Neural cell (in vitro differentiated cells): ENCODE measurements at regions not wholly inside any gene's neighbourhood (a gene's known extent, or its start where the extent isn't known, plus 50 kb on each side); places are given as distances from the start of the nearest gene placed in this dataset.
A peak's percentile ranks its signal among the peaks of the same experiment; 100 is the strongest.

Experiments used
- H2AFZ ChIP-seq: fragments of 200-600, 300-800 bp; sonication (generic), shearing (Covaris generic); 2 replicates; pipeline ENCODE4 v1.6.0; 2014; ENCODE audit warnings: low read depth, mild to moderate bottlenecking, antibody characterized with exemption, low read length, moderate library complexity
- H3F3A ChIP-seq: fragments of 200-600 bp; shearing (Covaris generic); 2 replicates; pipeline ENCODE4 v1.6.1; 2016; ENCODE audit warnings: mild to moderate bottlenecking, moderate library complexity, mixed read lengths, antibody characterized with exemption, low read length; ENCODE audit not compliant: insufficient read depth, poor library complexity, severe bottlenecking
- H3K27ac ChIP-seq: fragments of 200-600, 300-800 bp; sonication (generic), shearing (Covaris generic); 2 replicates; pipeline ENCODE4 v1.5.1; 2014; ENCODE audit warnings: mild to moderate bottlenecking, low read length, moderate library complexity
- H3K27me3 ChIP-seq: fragments of 300-800, 200-600 bp; sonication (generic), shearing (Covaris generic); 2 replicates; pipeline ENCODE4 v1.6.0; 2014; ENCODE audit warnings: mild to moderate bottlenecking, low read depth, low read length, moderate library complexity; ENCODE audit not compliant: insufficient read depth
- H3K36me3 ChIP-seq: fragments of 300-800, 200-600 bp; sonication (generic), shearing (Covaris generic); 2 replicates; pipeline ENCODE4 v1.5.1; 2014; ENCODE audit warnings: mild to moderate bottlenecking, antibody characterized with exemption, low read length, moderate library complexity; ENCODE audit not compliant: insufficient read depth
- H3K4me2 ChIP-seq: fragments of 300-800, 200-600 bp; sonication (generic), shearing (Covaris generic); 2 replicates; pipeline ENCODE4 v1.6.0; 2014; ENCODE audit warnings: mild to moderate bottlenecking, low read length
- H3K4me3 ChIP-seq: fragments of 300-800, 200-600 bp; sonication (generic), shearing (Covaris generic); 2 replicates; pipeline ENCODE4 v1.5.1; 2014; ENCODE audit warnings: mild to moderate bottlenecking, low read length, moderate library complexity
- H3K79me2 ChIP-seq: fragments of 200-600 bp; shearing (Covaris generic); replicated peaks from 2 replicates; pipeline ENCODE4 v1.6.0; 2014; ENCODE audit warnings: mild to moderate bottlenecking, low read length, moderate library complexity; ENCODE audit not compliant: insufficient read depth
- H3K9ac ChIP-seq: fragments of 300-800, 200-600 bp; sonication (generic), shearing (Covaris generic); 2 replicates; pipeline ENCODE4 v1.6.1; 2016; ENCODE audit warnings: mild to moderate bottlenecking, low read length, mixed read lengths
- H3K9me2 ChIP-seq: fragments of 200-600 bp; shearing (Covaris generic); 2 replicates; pipeline ENCODE4 v1.6.1; 2016; ENCODE audit warnings: mild to moderate bottlenecking, low read length, mixed read lengths; ENCODE audit not compliant: insufficient read depth
- H3K9me3 ChIP-seq: fragments of 200-600, 300-800 bp; sonication (generic), shearing (Covaris generic); 2 replicates; pipeline ENCODE4 v1.6.1; 2016; ENCODE audit warnings: mild to moderate bottlenecking, mixed run types, low read length, moderate library complexity, mixed read lengths
- H4K20me1 ChIP-seq: fragments of 200-600 bp; shearing (Covaris generic); 2 replicates; pipeline ENCODE4 v1.6.1; 2016; ENCODE audit warnings: mild to moderate bottlenecking, mixed run types; ENCODE audit not compliant: insufficient read depth
- EP300 ChIP-seq: fragments of 450-650 bp; conservative IDR thresholded peaks from 2 replicates; pipeline ENCODE4 v1.6.1; 2014; ENCODE audit warnings: antibody characterized with exemption, mild to moderate bottlenecking, moderate library complexity; ENCODE audit not compliant: poor library complexity, severe bottlenecking
- EZH2 ChIP-seq: fragments of 200-600, 300-800 bp; shearing (Covaris generic), sonication (generic); IDR thresholded peaks from 2 replicates; pipeline ENCODE4 v1.6.1; 2014; ENCODE audit warnings: antibody characterized with exemption, low read length, borderline replicate concordance, mild to moderate bottlenecking; ENCODE audit not compliant: insufficient read depth, poor library complexity, severe bottlenecking
- MXI1 ChIP-seq: fragments of 450-650 bp; conservative IDR thresholded peaks from 2 replicates; pipeline ENCODE4 v1.6.1; 2014; ENCODE audit warnings: antibody characterized with exemption, mild to moderate bottlenecking; ENCODE audit not compliant: poor library complexity, severe bottlenecking
- POLR2AphosphoS5 ChIP-seq: IDR thresholded peaks from 2 replicates; pipeline ENCODE4 v1.6.1; 2012
- RAD21 ChIP-seq: fragments of 450-650 bp; conservative IDR thresholded peaks from 2 replicates; pipeline ENCODE4 v1.6.1; 2014; ENCODE audit warnings: antibody characterized with exemption, mild to moderate bottlenecking, moderate library complexity
- SMC3 ChIP-seq: fragments of 450-650 bp; conservative IDR thresholded peaks from 2 replicates; pipeline ENCODE4 v1.6.1; 2014; ENCODE audit warnings: antibody characterized with exemption, mild to moderate bottlenecking, moderate library complexity; ENCODE audit not compliant: poor library complexity
- TAF1 ChIP-seq: IDR thresholded peaks from 2 replicates; pipeline ENCODE4 v1.6.1; 2012; ENCODE audit warnings: low read depth
- TF ChIP-seq, protein P1 (sequence below): fragments of 450-650 bp; IDR thresholded peaks from 2 replicates; pipeline ENCODE4 v1.5.1; 2014; ENCODE audit warnings: antibody characterized with exemption, mild to moderate bottlenecking, moderate library complexity; ENCODE audit not compliant: poor library complexity, severe bottlenecking
- TF ChIP-seq, protein P2 (sequence below): IDR thresholded peaks from 2 replicates; pipeline ENCODE4 v1.6.1; 2012; ENCODE audit warnings: borderline replicate concordance

DNA sequence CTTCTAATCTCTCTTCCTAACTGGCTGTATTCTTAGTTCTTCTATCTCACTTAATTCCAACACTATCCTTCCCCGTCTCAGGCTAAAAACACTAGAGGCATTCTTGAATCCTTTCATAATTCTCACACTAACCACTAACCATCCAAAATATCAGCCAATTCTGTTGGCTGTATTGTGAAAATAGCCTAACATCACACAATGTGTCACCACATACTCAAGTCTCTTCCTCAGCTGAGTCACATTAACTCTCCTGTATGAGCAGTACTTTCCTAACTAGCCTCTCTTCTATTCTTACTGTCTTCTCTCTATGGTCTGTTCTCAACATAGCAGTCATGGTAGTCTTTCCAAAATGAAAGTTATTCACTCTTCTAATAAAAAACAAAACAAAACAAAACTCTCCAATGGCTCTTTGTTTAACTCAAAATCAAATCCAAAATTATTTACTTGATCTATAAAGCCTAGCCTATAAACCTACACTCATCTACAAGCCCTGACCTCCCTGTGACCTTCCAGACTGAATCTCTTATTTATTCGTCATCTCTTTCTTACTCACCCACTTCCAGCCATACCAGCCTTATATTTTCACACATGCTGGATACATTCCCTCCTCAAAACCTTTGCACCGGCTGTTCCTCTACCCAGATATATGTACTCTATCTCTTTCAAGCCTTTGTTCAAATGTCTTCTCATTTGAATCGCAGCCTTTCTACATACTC, 445.9 kb downstream of the TLL1 start:
- Histone ChIP-seq H3K79me2 (no peaks in the 10 kb centered on the region), H2AFZ (no peak overlapping the region), H3K9me3 (no peaks in the 10 kb centered on the region), H3K27ac (no peak overlapping the region), H3K27me3 (peaks cover 3% of the 10 kb centered on the region), H3K9ac (no peak overlapping the region), H3F3A (no peaks in the 10 kb centered on the region), H3K9me2 (no peaks in the 10 kb centered on the region), H3K4me3 (no peak overlapping the region), H3K4me2 (no peak overlapping the region), H3K36me3 (no peaks in the 10 kb centered on the region), H4K20me1 (no peaks in the 10 kb centered on the region)
- TF ChIP-seq POLR2AphosphoS5 (no peak), TAF1 (no peak), EZH2 (no peak), RAD21 (no peak), EP300 (no peak), MXI1 (no peak), SMC3 (no peak)
- TF ChIP-seq, protein P1, sequence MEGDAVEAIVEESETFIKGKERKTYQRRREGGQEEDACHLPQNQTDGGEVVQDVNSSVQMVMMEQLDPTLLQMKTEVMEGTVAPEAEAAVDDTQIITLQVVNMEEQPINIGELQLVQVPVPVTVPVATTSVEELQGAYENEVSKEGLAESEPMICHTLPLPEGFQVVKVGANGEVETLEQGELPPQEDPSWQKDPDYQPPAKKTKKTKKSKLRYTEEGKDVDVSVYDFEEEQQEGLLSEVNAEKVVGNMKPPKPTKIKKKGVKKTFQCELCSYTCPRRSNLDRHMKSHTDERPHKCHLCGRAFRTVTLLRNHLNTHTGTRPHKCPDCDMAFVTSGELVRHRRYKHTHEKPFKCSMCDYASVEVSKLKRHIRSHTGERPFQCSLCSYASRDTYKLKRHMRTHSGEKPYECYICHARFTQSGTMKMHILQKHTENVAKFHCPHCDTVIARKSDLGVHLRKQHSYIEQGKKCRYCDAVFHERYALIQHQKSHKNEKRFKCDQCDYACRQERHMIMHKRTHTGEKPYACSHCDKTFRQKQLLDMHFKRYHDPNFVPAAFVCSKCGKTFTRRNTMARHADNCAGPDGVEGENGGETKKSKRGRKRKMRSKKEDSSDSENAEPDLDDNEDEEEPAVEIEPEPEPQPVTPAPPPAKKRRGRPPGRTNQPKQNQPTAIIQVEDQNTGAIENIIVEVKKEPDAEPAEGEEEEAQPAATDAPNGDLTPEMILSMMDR = no peak
- TF ChIP-seq, protein P2, sequence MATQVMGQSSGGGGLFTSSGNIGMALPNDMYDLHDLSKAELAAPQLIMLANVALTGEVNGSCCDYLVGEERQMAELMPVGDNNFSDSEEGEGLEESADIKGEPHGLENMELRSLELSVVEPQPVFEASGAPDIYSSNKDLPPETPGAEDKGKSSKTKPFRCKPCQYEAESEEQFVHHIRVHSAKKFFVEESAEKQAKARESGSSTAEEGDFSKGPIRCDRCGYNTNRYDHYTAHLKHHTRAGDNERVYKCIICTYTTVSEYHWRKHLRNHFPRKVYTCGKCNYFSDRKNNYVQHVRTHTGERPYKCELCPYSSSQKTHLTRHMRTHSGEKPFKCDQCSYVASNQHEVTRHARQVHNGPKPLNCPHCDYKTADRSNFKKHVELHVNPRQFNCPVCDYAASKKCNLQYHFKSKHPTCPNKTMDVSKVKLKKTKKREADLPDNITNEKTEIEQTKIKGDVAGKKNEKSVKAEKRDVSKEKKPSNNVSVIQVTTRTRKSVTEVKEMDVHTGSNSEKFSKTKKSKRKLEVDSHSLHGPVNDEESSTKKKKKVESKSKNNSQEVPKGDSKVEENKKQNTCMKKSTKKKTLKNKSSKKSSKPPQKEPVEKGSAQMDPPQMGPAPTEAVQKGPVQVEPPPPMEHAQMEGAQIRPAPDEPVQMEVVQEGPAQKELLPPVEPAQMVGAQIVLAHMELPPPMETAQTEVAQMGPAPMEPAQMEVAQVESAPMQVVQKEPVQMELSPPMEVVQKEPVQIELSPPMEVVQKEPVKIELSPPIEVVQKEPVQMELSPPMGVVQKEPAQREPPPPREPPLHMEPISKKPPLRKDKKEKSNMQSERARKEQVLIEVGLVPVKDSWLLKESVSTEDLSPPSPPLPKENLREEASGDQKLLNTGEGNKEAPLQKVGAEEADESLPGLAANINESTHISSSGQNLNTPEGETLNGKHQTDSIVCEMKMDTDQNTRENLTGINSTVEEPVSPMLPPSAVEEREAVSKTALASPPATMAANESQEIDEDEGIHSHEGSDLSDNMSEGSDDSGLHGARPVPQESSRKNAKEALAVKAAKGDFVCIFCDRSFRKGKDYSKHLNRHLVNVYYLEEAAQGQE = no peak

DNA sequence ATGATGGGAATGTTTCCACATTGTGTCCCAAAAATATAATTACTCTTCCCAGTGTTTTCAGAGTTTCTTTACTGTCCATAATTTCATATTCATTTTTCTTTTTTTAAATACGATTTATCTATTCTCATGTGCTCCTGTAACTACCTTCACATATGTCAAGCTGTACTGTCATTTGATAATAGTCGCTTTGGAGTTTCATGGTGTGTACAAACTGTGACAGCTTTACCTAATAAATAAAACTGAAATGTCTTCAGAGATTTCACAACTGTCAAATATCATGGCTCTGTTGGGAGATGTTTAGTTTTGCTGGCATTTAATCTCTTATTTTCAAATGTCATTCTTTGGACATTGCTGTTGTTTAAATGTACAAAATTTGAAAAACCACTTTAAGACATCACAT, 450.2 kb downstream of the TLL1 start:
- H3K27ac ChIP-seq = no peak overlapping the region
- H3K9ac ChIP-seq = no peak overlapping the region
- H3K9me2 ChIP-seq = no peaks in the 10 kb centered on the region
- no peak overlapping the region for H3K4me3 ChIP-seq
- peaks cover 3% of the 10 kb centered on the region for H3K27me3 ChIP-seq
- H3F3A ChIP-seq = no peaks in the 10 kb centered on the region
- no peaks in the 10 kb centered on the region for H4K20me1 ChIP-seq
- H3K36me3 ChIP-seq = no peaks in the 10 kb centered on the region
- H3K79me2 ChIP-seq = no peaks in the 10 kb centered on the region
- H3K4me2 ChIP-seq = no peak overlapping the region
- TF ChIP-seq MXI1 (no peak), RAD21 (no peak), POLR2AphosphoS5 (peak; percentile 75), EP300 (peak; percentile 68), EZH2 (no peak), SMC3 (no peak), TAF1 (no peak)
- TF ChIP-seq, protein P2 = no peak
- TF ChIP-seq, protein P1 = no peak
- H2AFZ ChIP-seq = no peak overlapping the region
- H3K9me3 ChIP-seq = no peaks in the 10 kb centered on the region
